NCI-H2196 (cell line): ENCODE measurements at regions not wholly inside any gene's neighbourhood (a gene's known extent, or its start where the extent isn't known, plus 50 kb on each side); places are given as distances from the start of the nearest gene placed in this dataset.
"Not testable (repeated sequence)": the region's sequence is repeated elsewhere in the genome, so short reads cannot be mapped to it uniquely, and the experiment has no call there.

Experiments
- DNase-seq: peaks from one replicate; lab custom pipeline; 2025; ENCODE audit not compliant: unreplicated experiment; lab: John Stamatoyannopoulos, UW

DNA sequence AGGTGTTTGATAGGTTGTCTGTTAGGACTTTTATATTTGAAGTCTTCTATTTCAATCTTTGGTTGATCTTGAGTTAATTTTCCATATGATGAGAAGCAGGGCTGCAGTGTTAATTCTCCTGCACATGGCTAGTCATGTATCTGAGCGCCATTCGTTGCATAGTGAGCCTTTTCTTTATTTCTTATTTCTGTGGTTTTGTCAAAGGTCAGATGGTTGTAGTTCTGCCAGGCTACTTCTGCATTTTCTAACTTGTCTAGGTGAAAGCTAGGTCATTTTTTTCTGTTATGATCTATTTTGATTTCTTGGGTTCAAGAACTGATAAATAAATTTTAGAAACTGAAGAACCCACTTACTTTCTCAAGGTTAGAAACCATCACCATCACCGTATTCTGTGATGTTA, 56.7 kb downstream of the CCDC74A start:
- no peak for DNase-seq

DNA sequence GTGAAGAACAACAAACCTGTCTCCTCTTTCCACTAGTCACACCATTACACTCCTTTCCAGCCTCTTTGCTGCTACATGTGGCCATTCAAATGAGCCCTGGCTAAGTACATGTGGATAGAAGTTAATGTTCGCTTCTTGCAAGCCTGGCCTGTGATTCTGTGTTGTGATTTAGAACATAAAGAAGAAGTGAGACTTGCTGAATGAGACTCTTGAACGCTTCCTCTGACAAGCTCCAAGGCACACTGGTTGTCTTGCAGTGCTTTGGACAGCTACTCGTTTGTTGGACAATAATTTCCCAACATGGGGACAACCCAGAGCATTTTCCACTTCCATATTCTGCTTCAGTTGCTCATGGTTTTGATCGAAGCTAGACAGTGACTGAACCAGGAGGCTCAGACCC, 57.3 kb downstream of the CCDC74A start:
- no peak for DNase-seq

DNA sequence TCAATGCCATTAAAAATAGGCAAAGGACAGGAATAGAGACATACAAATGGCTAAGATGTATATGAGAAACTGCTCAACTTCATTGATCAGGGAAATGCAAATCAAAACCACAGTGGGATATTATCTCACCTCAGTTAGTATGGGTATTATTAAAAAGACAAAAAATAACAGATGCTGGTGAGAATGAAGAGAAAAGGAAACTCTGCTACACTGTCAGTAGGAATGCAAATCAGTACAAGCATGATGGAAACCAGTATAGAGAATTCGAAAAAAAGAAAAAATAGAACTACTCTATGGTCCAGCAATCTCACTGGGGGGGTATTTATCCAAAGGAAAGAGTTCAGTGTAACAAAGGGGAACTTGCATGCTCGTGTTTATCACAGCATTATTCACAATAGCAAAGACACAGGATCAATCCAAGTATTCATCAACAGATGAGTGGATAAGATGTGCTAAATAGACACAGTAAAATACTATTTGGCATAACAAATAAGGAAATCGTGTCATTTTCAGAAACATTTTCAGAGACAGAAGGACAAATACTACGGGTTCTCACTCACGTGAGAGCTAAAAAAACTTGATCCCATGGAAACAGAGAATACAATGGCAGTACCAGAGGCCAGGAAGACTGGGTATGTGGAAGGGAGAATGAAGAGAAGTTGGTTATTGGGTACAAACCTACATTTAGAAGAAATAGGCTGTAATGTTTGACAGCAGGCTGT, 60.6 kb downstream of the CCDC74A start:
- DNase-seq, result no peak

DNA sequence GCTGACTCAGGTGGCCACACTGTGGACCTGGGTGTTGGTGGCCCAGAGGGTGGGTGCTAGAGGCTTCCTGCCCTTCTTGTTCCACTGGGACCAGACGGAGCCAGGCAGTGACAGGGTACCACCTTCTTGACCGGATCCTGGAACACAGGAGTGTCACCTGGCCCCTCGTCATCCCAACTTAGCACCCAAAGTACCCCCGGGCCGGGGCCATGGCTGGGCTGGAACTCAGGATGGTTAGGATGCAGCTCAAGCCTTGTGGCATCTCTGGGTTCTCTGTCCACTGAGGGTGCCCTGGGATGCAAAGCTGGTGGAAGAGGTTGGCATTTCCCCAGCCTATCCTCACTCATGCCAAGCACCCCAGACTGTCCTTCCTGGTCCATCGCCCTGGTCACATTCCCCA, 61.4 kb downstream of the CCDC74A start:
- DNase-seq, result not testable (repeated sequence)

DNA sequence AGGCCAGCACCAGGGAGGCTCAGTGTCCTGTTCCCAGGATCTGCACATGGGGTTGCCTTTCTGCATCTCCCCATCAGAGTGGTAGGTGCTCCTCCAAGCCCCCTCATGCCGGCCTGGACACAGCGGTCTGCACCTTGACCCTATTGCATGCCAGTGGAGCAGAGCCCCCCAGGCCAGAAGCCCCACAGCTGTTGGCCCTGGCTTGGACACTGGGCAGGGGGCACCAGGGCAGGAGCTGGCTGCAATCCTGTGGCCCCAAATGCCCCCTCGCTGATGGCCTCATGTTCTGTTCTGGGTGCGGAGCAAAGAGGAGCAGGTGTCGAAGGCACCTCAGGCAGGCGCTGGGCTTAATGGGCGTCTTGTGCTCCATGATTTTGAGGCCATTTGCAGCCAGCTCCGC, 62.7 kb downstream of the CCDC74A start:
- no peak for DNase-seq

DNA sequence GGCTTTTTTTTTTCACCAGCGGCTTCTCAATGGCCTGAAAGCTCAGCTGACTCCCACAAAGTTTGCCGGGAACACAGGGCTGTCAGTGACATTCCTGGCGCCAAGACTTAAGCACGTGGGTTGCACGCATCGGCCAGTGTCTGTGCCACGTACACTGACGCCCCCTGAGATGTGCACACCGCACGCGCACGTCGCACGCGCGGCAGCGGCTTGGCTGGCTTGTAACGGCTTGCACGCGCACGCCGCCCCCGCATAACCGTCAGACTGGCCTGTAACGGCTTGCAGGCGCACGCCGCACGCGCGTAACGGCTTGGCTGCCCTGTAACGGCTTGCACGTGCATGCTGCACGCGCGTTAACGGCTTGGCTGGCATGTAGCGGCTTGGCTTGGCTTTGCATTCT, 63.2 kb downstream of the CCDC74A start:
- no peak for DNase-seq

DNA sequence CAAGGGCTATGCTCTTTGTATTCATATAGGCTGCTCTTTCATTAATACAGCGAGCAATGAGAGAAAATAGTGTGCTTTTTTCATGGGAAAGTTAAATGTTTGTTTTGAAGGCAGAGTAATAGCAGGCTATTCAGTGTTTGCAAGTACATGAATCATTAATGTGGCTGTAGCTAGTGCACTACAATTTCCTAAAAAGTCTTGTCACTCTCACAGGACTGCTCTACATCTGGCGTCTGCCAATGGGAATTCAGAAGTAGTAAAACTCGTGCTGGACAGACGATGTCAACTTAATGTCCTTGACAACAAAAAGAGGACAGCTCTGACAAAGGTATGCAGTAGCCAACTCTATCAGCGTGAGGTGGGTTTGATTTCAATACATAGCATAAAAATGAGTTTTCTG, 68.9 kb downstream of the CCDC74A start:
- not testable (repeated sequence) for DNase-seq

DNA sequence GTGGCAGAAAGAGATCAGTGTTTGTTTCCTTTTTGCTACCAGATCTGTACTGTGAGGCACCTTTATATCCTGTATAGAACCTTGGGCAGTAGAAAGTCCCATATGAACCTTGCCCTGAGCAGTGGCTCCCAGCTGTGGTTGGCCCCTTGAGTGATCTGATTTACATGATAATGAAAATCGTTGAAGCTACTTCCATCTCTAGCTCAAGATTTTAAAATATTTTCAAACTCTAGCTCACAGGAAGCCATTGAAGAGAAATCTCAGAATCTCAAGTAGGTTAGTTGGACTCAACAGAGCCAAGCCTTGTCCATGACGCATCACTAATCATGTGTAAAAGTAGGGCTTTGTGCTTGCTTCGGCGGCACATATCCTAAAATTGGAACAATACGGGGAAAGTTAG, 74.8 kb downstream of the CCDC74A start:
- not testable (repeated sequence) for DNase-seq

DNA sequence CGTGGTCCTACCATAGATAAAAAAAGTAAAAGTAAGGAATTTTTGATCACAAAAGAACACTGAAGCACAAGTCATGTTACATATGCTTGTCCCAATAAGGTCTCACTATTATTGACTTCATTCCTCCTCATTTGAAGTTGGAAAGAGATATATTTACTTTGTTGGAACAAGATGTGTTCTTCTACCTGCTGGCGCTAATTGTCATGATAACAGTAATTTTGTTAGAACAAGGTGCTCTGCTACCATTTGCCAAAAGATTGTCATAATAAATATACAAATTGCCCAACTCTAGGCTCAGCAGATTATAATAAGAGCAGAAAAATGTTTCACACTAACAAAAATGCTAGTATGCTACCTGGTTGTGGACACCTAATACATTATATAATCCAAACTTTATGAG, 77.0 kb downstream of the CCDC74A start:
- not testable (repeated sequence) for DNase-seq

DNA sequence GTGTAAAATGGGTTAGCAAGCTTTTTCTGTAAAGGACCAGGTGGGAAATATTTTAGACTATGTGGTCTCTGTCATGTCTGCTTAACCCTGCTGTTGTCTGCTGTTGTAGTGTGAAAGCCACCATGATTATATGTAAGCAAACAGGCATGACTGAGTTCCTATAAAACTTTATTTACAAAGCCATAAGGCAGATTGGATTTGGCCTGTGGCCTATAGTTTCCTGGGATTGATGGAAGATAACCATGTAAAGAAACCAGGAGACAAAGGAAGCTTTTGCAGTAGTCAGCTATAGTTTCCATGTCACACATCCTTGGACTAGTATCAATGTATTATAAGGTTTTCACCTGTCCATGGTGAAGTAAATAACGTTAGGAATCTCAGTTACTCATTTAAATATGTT, 78.7 kb downstream of the CCDC74A start:
- not testable (repeated sequence) for DNase-seq

DNA sequence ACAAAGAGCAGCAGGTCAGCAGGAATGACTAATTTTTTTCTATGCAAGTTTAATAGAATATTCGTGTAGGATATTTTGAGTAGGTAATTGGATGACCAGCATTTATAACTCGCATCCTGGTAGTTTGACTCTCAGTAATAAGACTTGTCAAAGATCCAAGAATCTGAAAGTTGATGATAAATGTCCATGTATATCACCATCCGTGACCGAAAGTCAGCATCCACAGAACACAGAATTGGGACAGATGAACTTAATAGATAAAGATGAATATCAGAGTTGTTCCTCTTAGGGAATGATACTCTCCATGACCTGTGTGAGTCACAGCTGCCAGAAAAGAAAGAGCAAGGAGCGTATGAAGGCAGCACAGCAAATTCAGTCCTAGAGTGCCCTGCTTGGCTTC, 79.4 kb downstream of the CCDC74A start:
- DNase-seq, result not testable (repeated sequence)

DNA sequence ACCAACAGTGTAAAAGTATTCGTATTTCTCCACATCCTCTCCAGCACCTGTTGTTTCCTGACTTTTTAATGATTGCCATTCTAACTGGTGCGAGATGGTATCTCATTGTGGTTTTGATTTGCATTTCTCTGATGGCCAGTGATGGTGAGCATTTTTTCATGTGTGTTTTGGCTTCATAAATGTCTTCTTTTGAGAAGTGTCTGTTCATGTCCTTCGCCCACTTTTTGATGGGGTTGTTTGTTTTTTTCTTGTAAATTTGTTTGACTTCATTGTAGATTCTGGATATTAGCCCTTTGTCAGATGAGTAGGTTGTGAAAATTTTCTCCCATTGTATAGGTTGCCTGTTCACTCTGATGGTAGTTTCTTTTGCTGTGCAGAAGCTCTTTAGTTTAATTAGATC, 86.9 kb downstream of the CCDC74A start:
- not testable (repeated sequence) for DNase-seq

DNA sequence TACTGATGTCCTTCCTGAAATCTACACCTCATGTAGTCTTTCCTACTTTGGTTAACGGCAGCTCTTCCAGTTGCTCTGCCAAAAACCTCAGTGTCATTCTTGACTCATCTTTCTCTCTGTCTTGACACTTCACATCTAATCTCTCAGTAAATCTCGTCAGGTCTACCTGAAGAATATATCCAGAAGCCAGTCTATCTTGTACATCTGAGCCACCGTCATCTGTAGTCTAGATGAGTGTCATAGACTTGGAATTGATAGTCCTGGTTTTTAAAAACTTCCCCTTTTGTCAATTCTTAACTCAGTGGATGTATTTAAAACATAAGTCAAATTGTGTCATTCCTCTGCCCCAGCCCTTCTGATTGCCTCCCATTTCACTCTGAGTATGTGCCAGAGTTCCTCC, 90.6 kb downstream of the CCDC74A start:
- not testable (repeated sequence) for DNase-seq

DNA sequence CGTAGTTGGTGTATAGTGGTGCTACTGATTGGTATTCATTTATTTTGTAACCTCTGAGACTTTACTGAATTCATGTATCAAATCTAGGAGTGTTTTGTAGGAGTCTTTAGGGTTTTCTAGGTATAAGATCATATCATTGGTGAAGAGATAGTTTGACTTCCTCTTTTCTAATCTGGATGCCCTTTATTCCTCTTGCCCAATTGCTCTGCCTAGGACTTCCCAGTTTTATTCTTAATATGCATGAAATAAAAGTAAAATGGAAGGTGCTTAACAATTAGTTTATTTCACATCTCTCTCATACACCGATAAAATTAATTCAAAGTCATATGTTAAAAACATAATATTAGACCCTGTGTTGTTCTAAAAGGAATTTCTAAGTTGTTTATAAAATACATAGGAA, 95.2 kb downstream of the CCDC74A start:
- DNase-seq, result not testable (repeated sequence)

DNA sequence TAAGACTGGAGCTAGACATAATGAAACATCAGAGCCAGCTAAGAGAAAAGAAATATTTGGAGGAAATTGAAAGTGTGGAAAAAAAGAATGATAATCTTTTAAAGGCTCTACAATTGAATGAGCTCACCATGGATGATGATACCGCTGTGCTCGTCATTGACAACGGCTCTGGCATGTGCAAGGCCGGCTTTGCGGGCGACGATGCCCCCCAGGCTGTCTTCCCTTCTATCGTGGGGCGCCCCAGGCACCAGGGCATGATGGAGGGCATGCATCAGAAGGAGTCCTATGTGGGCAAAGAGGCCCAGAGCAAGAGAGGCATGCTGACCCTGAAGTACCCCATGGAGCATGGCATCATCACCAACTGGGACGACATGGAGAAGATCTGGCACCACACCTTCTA, 98.3 kb downstream of the CCDC74A start:
- not testable (repeated sequence) for DNase-seq

DNA sequence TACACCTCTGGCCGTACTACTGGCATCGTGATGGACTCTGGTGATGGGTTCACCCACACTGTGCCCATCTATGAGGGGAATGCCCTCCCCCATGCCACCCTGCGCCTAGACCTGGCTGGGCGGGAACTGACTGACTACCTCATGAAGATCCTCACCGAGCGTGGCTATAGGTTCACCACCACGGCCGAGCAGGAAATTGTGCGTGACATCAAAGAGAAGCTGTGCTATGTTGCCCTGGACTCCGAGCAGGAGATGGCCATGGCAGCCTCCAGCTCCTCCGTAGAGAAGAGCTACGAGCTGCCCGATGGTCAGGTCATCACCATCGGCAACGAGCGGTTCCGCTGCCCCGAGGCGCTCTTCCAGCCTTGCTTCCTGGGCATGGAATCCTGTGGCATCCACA, 98.9 kb downstream of the CCDC74A start:
- not testable (repeated sequence) for DNase-seq

DNA sequence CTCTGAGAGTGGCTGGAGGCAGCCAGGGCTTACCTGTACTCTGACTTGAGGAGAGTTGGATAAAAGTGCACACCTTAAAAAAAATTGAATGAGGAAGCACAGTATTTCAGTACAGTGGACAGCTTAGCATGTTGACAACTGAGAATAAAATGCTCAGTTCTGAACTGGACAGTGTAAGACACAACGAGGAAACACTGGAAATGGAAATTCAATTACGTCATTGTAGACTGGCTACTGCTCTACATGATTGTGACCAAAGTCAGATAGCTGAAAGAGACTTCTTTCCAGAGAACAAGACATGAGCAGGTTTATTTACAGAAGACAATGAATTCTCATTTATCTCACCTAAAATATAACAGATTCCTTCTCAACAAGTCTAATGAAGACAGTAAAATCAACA, 100.1 kb downstream of the CCDC74A start:
- DNase-seq, result not testable (repeated sequence)

DNA sequence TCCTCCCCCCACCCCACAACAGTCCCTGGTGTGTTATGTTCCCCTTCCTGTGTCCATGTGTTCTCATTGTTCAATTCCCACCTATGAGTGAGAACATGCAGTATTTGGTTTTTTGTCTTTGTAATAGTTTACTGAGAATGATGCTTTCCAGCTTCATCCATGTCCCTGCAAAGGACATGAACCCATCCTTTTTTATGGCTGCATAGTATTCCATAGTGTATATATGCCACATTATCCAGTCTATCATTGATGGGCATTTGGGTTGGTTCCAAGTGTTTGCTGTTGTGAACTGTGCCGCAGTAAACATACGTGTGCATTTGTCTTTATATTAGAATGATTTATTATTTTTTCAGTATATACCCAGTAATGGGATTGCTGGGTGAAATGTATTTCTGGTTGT, 104.0 kb downstream of the CCDC74A start:
- DNase-seq, result not testable (repeated sequence)

DNA sequence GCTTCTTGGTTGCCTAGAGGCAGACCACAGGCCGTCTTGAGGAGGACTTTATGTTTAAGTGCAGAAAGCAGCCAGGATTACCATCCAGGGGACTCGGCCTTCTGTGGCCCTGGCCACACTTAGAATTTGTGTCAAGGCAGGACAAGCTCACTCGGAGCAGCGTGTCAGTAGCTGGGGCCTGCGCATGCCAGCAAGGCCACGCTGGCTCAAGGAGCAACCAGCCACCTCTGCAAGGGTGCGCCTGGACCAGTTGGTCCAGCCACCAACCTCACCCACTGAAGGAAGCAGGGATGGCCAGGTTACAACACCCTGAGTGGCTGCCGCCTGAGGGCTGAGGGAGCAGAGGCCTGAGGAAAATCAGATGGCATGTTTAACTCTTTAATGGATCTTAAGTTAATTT, 105.7 kb downstream of the CCDC74A start:
- not testable (repeated sequence) for DNase-seq

DNA sequence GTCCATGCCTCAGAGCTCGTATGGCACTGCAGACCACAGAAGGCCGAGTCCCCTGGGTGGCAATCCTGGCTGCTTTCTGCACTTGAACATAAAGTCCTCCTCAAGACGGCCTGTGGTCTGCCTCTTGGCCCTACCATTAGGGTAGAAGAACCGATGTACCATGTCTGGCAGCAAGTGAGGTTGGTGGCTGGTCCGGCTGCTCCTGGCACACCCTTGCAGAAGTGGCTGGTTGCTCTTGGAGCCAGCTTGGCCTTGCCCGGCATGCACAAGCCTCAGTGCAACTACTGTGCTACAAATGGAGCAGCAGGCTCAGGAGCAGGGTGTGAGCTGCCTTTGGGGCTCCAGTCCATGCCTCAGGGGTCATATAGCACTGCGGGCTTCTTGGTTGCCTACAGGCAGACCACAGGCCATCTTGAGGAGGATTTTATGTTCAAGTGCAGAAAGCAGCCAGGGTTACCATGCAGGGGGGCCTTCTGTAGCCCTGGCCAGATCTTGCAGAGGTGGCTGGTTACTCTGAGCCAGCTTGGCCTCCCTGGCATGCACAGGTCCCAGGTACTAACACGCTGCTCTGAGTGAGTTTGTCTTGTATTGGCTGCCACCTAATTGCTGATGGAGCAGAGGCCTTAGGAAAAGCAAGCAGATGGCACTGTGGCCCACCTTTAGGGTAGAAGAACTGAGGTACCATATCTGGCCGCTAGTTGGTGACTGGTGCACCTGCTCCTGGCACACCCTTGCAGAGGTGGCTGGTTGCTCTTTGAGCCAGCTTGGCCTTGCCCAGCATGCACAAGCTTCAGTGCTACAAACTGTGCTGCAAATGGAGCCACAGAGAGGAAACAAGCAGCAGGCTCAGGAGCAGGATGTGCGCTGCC, 106.4 kb downstream of the CCDC74A start:
- not testable (repeated sequence) for DNase-seq

DNA sequence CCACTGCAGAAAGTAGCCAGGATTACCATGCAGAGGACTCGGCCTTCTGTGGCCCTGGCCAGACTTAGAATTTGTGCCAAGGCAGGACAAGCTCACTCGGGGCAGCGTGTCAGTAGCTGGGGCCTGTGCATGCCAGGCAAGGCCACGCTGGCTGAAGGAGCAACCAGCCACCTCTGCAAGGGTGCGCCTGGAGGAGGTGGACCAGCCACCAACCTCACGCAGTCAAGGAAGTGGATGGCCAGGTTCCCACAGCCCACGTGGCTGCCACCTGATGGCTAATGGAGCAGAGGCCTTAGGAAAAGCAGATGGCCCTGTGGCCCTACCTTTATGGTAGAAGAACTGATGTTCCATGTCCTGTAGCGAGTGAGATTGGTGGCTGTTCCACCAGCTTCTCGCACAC, 107.9 kb downstream of the CCDC74A start:
- DNase-seq, result no peak

DNA sequence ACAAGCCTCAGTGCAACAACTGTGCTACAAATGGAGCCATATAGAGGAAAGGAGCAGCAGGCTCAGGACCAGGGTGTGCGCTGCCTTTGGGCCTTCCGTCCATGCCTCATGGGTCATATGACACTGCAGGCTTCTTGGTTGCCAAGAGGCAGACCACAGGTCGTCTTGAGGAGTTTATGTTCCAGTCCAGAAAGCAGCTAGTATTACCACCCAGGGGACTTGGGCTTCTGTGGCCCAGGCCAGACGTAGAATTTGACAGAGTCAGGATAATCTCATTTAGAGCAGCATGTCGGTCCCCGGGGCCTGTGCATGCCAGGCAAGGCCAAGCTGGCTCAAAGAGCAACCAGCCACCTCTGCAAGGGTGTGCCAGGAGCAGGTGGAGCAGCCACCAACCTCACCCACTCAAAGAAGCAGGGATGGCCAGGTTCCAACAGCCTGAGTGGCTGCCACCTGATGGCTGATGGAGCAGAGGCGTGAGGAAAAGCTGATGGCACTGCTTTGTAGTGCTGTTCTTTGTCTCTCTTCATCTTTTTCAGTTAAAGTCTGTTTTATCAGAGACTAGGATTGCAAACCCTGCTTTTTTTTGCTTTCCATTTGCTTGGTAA, 109.1 kb downstream of the CCDC74A start:
- DNase-seq, result not testable (repeated sequence)
